ENCODE measurements at regions not wholly inside any gene's neighbourhood (a gene's known extent, or its start where the extent isn't known, plus 50 kb on each side); places are given as distances from the start of the nearest gene placed in this dataset.
"Not testable (repeated sequence)": the region's sequence is repeated elsewhere in the genome, so short reads cannot be mapped to it uniquely, and the experiment has no call there.

GRCh38 chrX:142898164-142898563, 127.6 kb upstream of the SPANXN4 start:
- Histone ChIP-seq H3K9me3 (replicated peaks; ENCODE audit: control insufficient read depth, low read depth, low read length) (no peaks in the 10 kb centered on the region), H3K4me1 (ENCODE audit: control insufficient read depth, insufficient read depth, low read length) (no peaks in the 10 kb centered on the region), H3K27me3 (ENCODE audit: control insufficient read depth, insufficient read depth, low read length) (no peaks in the 10 kb centered on the region), H3K27ac (ENCODE audit: low read length) (no peak overlapping the region), H3K4me3 (ENCODE audit: low read length) (no peak overlapping the region), H3K36me3 (ENCODE audit: control insufficient read depth, insufficient read depth, low read length) (no peaks in the 10 kb centered on the region)
- WGBS (ENCODE audit: insufficient coverage), result no CpG with 5 or more reads among the region's 1 CpG
- DNase-seq, result no peak

GRCh38 chrX:142923201-142923600, 102.5 kb upstream of the SPANXN4 start:
- WGBS (ENCODE audit: insufficient coverage), result 41% methylated on average over 2 of the region's 2 CpGs
- H3K9me3 ChIP-seq (replicated peaks; ENCODE audit: control insufficient read depth, low read depth, low read length), result no peaks in the 10 kb centered on the region
- H3K4me3 ChIP-seq (ENCODE audit: low read length), result no peak overlapping the region
- H3K27ac ChIP-seq (ENCODE audit: low read length), result no peak overlapping the region
- H3K4me1 ChIP-seq (ENCODE audit: control insufficient read depth, insufficient read depth, low read length), result no peaks in the 10 kb centered on the region
- no peaks in the 10 kb centered on the region for H3K27me3 ChIP-seq (ENCODE audit: control insufficient read depth, insufficient read depth, low read length)
- DNase-seq, result no peak
- H3K36me3 ChIP-seq (ENCODE audit: control insufficient read depth, insufficient read depth, low read length), result no peaks in the 10 kb centered on the region

GRCh38 chrX:142938793-142939192, 86.9 kb upstream of the SPANXN4 start:
- Histone ChIP-seq H3K27me3 (ENCODE audit: control insufficient read depth, insufficient read depth, low read length) (peaks cover 2% of the 10 kb centered on the region), H3K27ac (ENCODE audit: low read length) (no peak overlapping the region), H3K4me1 (ENCODE audit: control insufficient read depth, insufficient read depth, low read length) (no peaks in the 10 kb centered on the region), H3K4me3 (ENCODE audit: low read length) (no peak overlapping the region), H3K36me3 (ENCODE audit: control insufficient read depth, insufficient read depth, low read length) (no peaks in the 10 kb centered on the region), H3K9me3 (replicated peaks; ENCODE audit: control insufficient read depth, low read depth, low read length) (no peaks in the 10 kb centered on the region)
- DNase-seq, result no peak
- WGBS (ENCODE audit: insufficient coverage), result no CpG with 5 or more reads among the region's 3 CpGs

- 90% methylated on average over 19 of the region's 27 CpGs for WGBS (ENCODE audit: insufficient coverage)
- not testable (repeated sequence) for H3K27me3 ChIP-seq (ENCODE audit: control insufficient read depth, insufficient read depth, low read length); H3K27ac ChIP-seq (ENCODE audit: low read length); H3K4me1 ChIP-seq (ENCODE audit: control insufficient read depth, insufficient read depth, low read length); DNase-seq; H3K4me3 ChIP-seq (ENCODE audit: low read length); H3K36me3 ChIP-seq (ENCODE audit: control insufficient read depth, insufficient read depth, low read length); H3K9me3 ChIP-seq (replicated peaks; ENCODE audit: control insufficient read depth, low read depth, low read length)
Observed at GRCh38 chrX:142972147-142972809, 53.5 kb upstream of the SPANXN4 start.
